ENCODE measurements at regions not wholly inside any gene's neighbourhood (a gene's known extent, or its start where the extent isn't known, plus 50 kb on each side); places are given as distances from the start of the nearest gene placed in this dataset.

DNA sequence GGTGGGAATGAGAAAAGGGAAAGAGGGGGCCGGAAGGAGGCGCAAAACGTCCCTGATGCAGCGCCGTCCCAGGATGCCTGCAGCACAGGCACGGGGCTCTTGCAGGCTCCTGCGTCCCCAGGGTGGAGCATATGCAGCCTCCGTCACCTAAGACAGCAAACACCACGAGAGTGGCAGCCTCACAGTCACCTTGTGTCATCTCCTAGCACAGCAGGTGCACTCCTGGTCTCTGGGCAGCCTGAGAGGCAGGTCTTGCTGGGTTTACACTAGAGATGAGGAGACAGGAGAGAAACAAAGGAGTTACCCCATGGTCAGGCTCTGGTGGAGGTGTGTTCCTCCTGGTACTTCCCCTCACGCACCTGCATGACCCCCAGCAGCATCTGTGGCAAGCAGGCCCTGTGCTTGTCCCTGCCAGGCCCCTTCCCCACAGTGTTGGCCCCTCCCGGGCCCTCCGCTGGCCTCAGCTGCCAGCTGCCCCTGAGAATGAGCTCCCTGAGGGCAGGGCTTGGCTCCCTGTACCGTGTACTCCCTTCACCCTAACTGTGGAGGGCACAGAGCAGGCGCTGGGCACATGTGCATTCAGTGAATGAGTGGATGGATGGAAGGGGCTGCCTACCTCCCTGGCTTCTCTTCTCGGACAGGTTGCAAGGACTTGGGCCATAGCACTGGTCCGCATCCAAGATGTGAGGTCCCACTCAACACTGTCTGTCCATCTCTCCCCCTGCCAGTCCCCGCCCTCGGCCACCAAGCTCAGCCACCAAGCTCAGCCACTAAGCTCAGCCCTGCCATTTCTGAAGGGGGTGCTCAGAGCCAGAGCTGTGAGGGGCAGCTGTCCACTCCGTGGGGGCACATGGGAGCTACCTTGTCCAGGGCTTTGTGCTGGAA, 988.6 kb downstream of the BRD1 start:
- Histone ChIP-seq H4K20me1 (ENCODE audit: insufficient read depth, low read depth, low read length) (peaks cover 6% of the 10 kb centered on the region; the same call in 1 of the 2 replicates), H2AFZ (ENCODE audit: low read length) (no peak overlapping the region), H3K9me3 (ENCODE audit: low read length) (no peaks in the 10 kb centered on the region), H3K9ac (ENCODE audit: low read length) (no peak overlapping the region), H3K4me2 (ENCODE audit: low read depth, low read length, poor library complexity, severe bottlenecking) (no peak overlapping the region), H3K36me3 (ENCODE audit: insufficient read depth, low read length) (no peaks in the 10 kb centered on the region), H3K4me1 (ENCODE audit: low read length) (peaks cover 14% of the 10 kb centered on the region), H3K27ac (ENCODE audit: low read length) (no peak overlapping the region), H3K79me2 (ENCODE audit: low read length) (no peaks in the 10 kb centered on the region), H3K9me2 (replicated peaks; ENCODE audit: insufficient read depth, low read length) (no peaks in the 10 kb centered on the region), H3K4me3 (ENCODE audit: low read length) (no peak overlapping the region), H3K27me3 (ENCODE audit: low read length) (no peaks in the 10 kb centered on the region)
- peak; percentile 35 for DNase-seq

DNA sequence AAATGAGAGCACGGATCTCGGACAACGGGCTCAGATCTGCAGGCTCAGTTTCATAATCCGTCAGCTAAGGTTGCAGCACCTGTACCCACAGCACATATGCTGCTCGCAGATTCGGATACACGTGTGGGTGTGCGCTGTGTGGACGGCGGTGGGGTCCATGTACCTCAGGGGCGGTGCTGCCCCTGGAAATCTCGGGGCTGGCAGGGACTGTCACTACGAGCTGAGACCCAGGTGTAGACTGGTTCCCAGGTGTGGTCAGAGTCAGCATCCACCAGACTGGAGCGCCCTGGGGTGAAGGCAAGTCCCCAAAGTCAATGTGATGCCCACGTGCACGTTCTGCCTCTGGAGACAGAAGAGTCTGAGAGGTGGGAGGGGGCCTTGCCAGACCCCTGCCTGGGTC, 989.3 kb downstream of the BRD1 start:
- Histone ChIP-seq H3K4me1 (ENCODE audit: low read length) (peaks cover 19% of the 10 kb centered on the region), H4K20me1 (ENCODE audit: insufficient read depth, low read depth, low read length) (peaks cover 6% of the 10 kb centered on the region; the same call in 1 of the 2 replicates), H3K27me3 (ENCODE audit: low read length) (0 out of 2 replicates have a peak, but pooled peaks cover under 1% of the 10 kb centered on the region), H3K79me2 (ENCODE audit: low read length) (no peaks in the 10 kb centered on the region), H3K4me2 (ENCODE audit: low read depth, low read length, poor library complexity, severe bottlenecking) (no peak overlapping the region), H3K36me3 (ENCODE audit: insufficient read depth, low read length) (no peaks in the 10 kb centered on the region), H2AFZ (ENCODE audit: low read length) (no peak overlapping the region), H3K9me2 (replicated peaks; ENCODE audit: insufficient read depth, low read length) (no peaks in the 10 kb centered on the region), H3K9me3 (ENCODE audit: low read length) (peaks cover under 1% of the 10 kb centered on the region), H3K27ac (ENCODE audit: low read length) (no peak overlapping the region), H3K9ac (ENCODE audit: low read length) (no peak overlapping the region), H3K4me3 (ENCODE audit: low read length) (no peak overlapping the region)
- peak; percentile 10 for DNase-seq

- H3K27me3 ChIP-seq (ENCODE audit: low read length) = peaks cover 8% of the 10 kb centered on the region; the same call in 1 of the 2 replicates
- no peak overlapping the region for H3K4me3 ChIP-seq (ENCODE audit: low read length)
- H3K4me2 ChIP-seq (ENCODE audit: low read depth, low read length, poor library complexity, severe bottlenecking) = no peak overlapping the region
- H3K4me1 ChIP-seq (ENCODE audit: low read length) = peaks cover 19% of the 10 kb centered on the region
- no peak overlapping the region for H3K27ac ChIP-seq (ENCODE audit: low read length)
- no peak overlapping the region for H2AFZ ChIP-seq (ENCODE audit: low read length)
- peaks cover 10% of the 10 kb centered on the region for H3K9me3 ChIP-seq (ENCODE audit: low read length)
- no peaks in the 10 kb centered on the region for H3K36me3 ChIP-seq (ENCODE audit: insufficient read depth, low read length)
- no peaks in the 10 kb centered on the region for H3K9me2 ChIP-seq (replicated peaks; ENCODE audit: insufficient read depth, low read length)
- no peak for DNase-seq
- no peak overlapping the region for H3K9ac ChIP-seq (ENCODE audit: low read length)
- peaks cover 6% of the 10 kb centered on the region; the same call in 1 of the 2 replicates for H4K20me1 ChIP-seq (ENCODE audit: insufficient read depth, low read depth, low read length)
- no peaks in the 10 kb centered on the region for H3K79me2 ChIP-seq (ENCODE audit: low read length)
These were observed 990.2 kb downstream of the BRD1 start for GRCh38 chr22:48837341-48837935.

- no peak overlapping the region for H3K27ac ChIP-seq (ENCODE audit: low read length)
- H3K4me2 ChIP-seq (ENCODE audit: low read depth, low read length, poor library complexity, severe bottlenecking) = no peak overlapping the region
- no peaks in the 10 kb centered on the region for H3K36me3 ChIP-seq (ENCODE audit: insufficient read depth, low read length)
- peaks cover 8% of the 10 kb centered on the region; the same call in 1 of the 2 replicates for H3K27me3 ChIP-seq (ENCODE audit: low read length)
- H3K79me2 ChIP-seq (ENCODE audit: low read length) = no peaks in the 10 kb centered on the region
- H3K4me3 ChIP-seq (ENCODE audit: low read length) = no peak overlapping the region
- H3K4me1 ChIP-seq (ENCODE audit: low read length) = peaks cover 19% of the 10 kb centered on the region
- H3K9me3 ChIP-seq (ENCODE audit: low read length) = peaks cover 10% of the 10 kb centered on the region
- H3K9me2 ChIP-seq (replicated peaks; ENCODE audit: insufficient read depth, low read length) = no peaks in the 10 kb centered on the region
- peaks cover 6% of the 10 kb centered on the region; the same call in 1 of the 2 replicates for H4K20me1 ChIP-seq (ENCODE audit: insufficient read depth, low read depth, low read length)
- no peak overlapping the region for H2AFZ ChIP-seq (ENCODE audit: low read length)
- no peak overlapping the region for H3K9ac ChIP-seq (ENCODE audit: low read length)
- DNase-seq = no peak
These were observed 990.9 kb downstream of the BRD1 start for GRCh38 chr22:48836673-48837340.

- peaks cover 6% of the 10 kb centered on the region; the same call in 1 of the 2 replicates for H4K20me1 ChIP-seq (ENCODE audit: insufficient read depth, low read depth, low read length)
- H3K27ac ChIP-seq (ENCODE audit: low read length) = no peak overlapping the region
- H3K9me2 ChIP-seq (replicated peaks; ENCODE audit: insufficient read depth, low read length) = no peaks in the 10 kb centered on the region
- H3K79me2 ChIP-seq (ENCODE audit: low read length) = no peaks in the 10 kb centered on the region
- no peak overlapping the region for H3K9ac ChIP-seq (ENCODE audit: low read length)
- peaks cover 8% of the 10 kb centered on the region; the same call in 1 of the 2 replicates for H3K27me3 ChIP-seq (ENCODE audit: low read length)
- H3K4me1 ChIP-seq (ENCODE audit: low read length) = peaks cover 19% of the 10 kb centered on the region
- no peaks in the 10 kb centered on the region for H3K36me3 ChIP-seq (ENCODE audit: insufficient read depth, low read length)
- no peak for DNase-seq
- H3K4me2 ChIP-seq (ENCODE audit: low read depth, low read length, poor library complexity, severe bottlenecking) = no peak overlapping the region
- no peak overlapping the region for H2AFZ ChIP-seq (ENCODE audit: low read length)
- H3K9me3 ChIP-seq (ENCODE audit: low read length) = peaks cover 10% of the 10 kb centered on the region
- H3K4me3 ChIP-seq (ENCODE audit: low read length) = no peak overlapping the region
These were observed 991.6 kb downstream of the BRD1 start for GRCh38 chr22:48835857-48836672.

- no peak for DNase-seq
- H3K4me2 ChIP-seq (ENCODE audit: low read depth, low read length, poor library complexity, severe bottlenecking) = no peak overlapping the region
- H3K9me3 ChIP-seq (ENCODE audit: low read length) = peaks cover 10% of the 10 kb centered on the region
- H3K27me3 ChIP-seq (ENCODE audit: low read length) = peaks cover 9% of the 10 kb centered on the region; the same call in 1 of the 2 replicates
- peaks cover 6% of the 10 kb centered on the region; the same call in 1 of the 2 replicates for H4K20me1 ChIP-seq (ENCODE audit: insufficient read depth, low read depth, low read length)
- no peaks in the 10 kb centered on the region for H3K9me2 ChIP-seq (replicated peaks; ENCODE audit: insufficient read depth, low read length)
- no peak overlapping the region for H2AFZ ChIP-seq (ENCODE audit: low read length)
- H3K4me3 ChIP-seq (ENCODE audit: low read length) = no peak overlapping the region
- no peaks in the 10 kb centered on the region for H3K79me2 ChIP-seq (ENCODE audit: low read length)
- no peaks in the 10 kb centered on the region for H3K36me3 ChIP-seq (ENCODE audit: insufficient read depth, low read length)
- no peak overlapping the region for H3K9ac ChIP-seq (ENCODE audit: low read length)
- H3K27ac ChIP-seq (ENCODE audit: low read length) = no peak overlapping the region
- H3K4me1 ChIP-seq (ENCODE audit: low read length) = peaks cover 19% of the 10 kb centered on the region
These were observed 992.3 kb downstream of the BRD1 start for GRCh38 chr22:48835364-48835763.

DNA sequence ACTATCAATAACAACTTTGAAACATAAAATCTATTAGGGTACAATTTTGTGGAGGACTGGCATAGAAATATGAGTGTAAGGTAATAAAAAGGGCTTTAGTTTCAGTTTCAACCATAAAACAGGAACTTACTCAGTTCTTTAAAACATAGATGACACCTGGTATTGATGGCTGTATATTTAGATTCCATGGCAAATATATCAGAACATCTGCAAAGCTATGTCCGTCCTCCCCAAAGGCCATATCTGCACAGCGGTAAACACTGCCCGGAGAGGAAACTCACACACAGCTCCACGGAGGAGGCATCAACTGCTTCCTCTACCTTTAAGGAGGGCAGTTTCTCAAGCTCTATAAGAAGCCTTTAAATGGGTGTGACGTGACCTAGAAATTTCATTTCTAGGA, 993.3 kb downstream of the BRD1 start:
- peak overlapping the region; percentile 53 for H3K27ac ChIP-seq (ENCODE audit: low read length)
- H4K20me1 ChIP-seq (ENCODE audit: insufficient read depth, low read depth, low read length) = no peaks in the 10 kb centered on the region
- no peaks in the 10 kb centered on the region for H3K79me2 ChIP-seq (ENCODE audit: low read length)
- peaks cover 19% of the 10 kb centered on the region for H3K4me1 ChIP-seq (ENCODE audit: low read length)
- peak; percentile 81 for DNase-seq
- H3K36me3 ChIP-seq (ENCODE audit: insufficient read depth, low read length) = no peaks in the 10 kb centered on the region
- peaks cover 10% of the 10 kb centered on the region for H3K9me3 ChIP-seq (ENCODE audit: low read length)
- H3K9me2 ChIP-seq (replicated peaks; ENCODE audit: insufficient read depth, low read length) = no peaks in the 10 kb centered on the region
- no peak overlapping the region for H3K9ac ChIP-seq (ENCODE audit: low read length)
- H3K4me3 ChIP-seq (ENCODE audit: low read length) = no peak overlapping the region
- H3K4me2 ChIP-seq (ENCODE audit: low read depth, low read length, poor library complexity, severe bottlenecking) = peak overlapping the region; percentile 44
- no peak overlapping the region for H2AFZ ChIP-seq (ENCODE audit: low read length)
- peaks cover 11% of the 10 kb centered on the region; the same call in 1 of the 2 replicates for H3K27me3 ChIP-seq (ENCODE audit: low read length)

Measured in Karpas-422 (cell line).